ENCODE measurements at regions not wholly inside any gene's neighbourhood (a gene's known extent, or its start where the extent isn't known, plus 50 kb on each side); places are given as distances from the start of the nearest gene placed in this dataset.

DNA sequence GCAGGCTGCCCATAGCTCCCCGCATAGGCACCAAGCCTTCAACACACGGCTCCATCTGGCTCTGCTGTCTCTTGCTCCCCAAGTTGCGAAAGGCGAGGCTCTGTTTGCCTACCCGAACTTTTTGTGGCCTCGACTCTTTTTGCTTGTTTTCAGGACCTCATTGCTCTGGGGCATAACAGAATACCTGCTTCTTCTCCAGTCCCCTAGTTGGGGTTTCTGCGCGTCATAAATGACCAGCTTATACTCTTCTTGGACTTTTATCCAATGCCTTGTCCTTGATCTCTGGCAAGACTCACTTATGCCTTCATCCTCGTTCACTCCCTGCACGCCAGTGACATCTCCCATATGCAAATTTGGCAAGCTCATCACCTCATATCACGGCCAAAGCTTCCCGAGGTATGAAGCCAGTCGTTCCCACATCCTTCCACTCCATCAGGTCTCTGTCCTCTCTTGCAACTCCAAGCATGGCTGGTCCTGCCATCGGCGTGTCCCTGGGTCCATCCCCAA, 238.8 kb upstream of the ADAMTS16 start:
- DNase-seq (ENCODE audit: extremely low spot score) = no peak
- CTCF ChIA-PET = no interaction called here
- POLR2A ChIA-PET = no interaction called here
- TF ChIP-seq HDGF (IDR thresholded peaks at IDR 0.05; ENCODE audit: borderline replicate concordance) = no peak
- TF ChIP-seq NFRKB (IDR thresholded peaks at IDR 0.05) = no peak
- TF ChIP-seq LEF1 (IDR thresholded peaks at IDR 0.05; ENCODE audit: borderline replicate concordance) = no peak
- TF ChIP-seq SUZ12 (IDR thresholded peaks at IDR 0.05) = no peak
- TF ChIP-seq L3MBTL2 (conservative IDR thresholded peaks at IDR 0.05) = no peak

DNA sequence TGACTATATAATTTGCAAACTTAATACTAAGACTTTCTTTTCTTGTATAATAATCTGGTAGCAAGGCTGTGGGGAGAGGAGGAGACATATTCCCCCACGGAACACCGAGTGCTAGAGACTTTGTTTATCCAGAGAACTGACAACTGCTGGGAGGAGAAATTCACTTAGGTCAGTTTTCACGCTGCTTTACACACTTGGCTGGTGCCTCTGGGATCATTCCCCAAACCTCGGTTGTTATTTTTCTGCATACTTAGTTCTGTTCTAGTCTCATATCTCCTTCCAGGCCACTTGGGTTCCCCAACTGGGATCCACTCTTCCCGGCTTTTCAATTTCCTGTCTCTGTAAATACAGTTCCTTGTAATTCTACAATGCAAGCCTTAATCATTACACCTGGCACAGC, 238.2 kb upstream of the ADAMTS16 start:
- ChIA-PET POLR2A (no interaction called here), CTCF (no interaction called here)
- TF ChIP-seq CTBP1 (IDR thresholded peaks at IDR 0.05; ENCODE audit: borderline replicate concordance) (no peak), PKNOX1 (IDR thresholded peaks at IDR 0.05) (no peak), FOXM1 (IDR thresholded peaks at IDR 0.05; ENCODE audit: borderline replicate concordance) (no peak), SP1 (IDR thresholded peaks at IDR 0.05) (no peak), L3MBTL2 (conservative IDR thresholded peaks at IDR 0.05) (no peak), FOXA1 (IDR thresholded peaks at IDR 0.05) (no peak), HDGF (IDR thresholded peaks at IDR 0.05; ENCODE audit: borderline replicate concordance) (no peak), LEF1 (IDR thresholded peaks at IDR 0.05; ENCODE audit: borderline replicate concordance) (no peak), ARNT (IDR thresholded peaks at IDR 0.05) (no peak), ZNF384 (IDR thresholded peaks at IDR 0.05) (no peak), TARDBP (IDR thresholded peaks at IDR 0.05) (no peak), FOXK2 (IDR thresholded peaks at IDR 0.05) (no peak), ELF4 (IDR thresholded peaks at IDR 0.05) (no peak), BHLHE40 (IDR thresholded peaks at IDR 0.05; ENCODE audit: borderline replicate concordance) (no peak), NFRKB (IDR thresholded peaks at IDR 0.05) (no peak)
- DNase-seq (ENCODE audit: extremely low spot score) = no peak

GRCh38 chr5:4905674-4906520, 234.2 kb upstream of the ADAMTS16 start:
- ChIA-PET POLR2A (no interaction called here), CTCF (interaction anchor here (0.7 kb wide), 1 partner anchor 8 kb away, joined by 4 read pairs; no protein-coding TSS in a partner anchor)

DNA sequence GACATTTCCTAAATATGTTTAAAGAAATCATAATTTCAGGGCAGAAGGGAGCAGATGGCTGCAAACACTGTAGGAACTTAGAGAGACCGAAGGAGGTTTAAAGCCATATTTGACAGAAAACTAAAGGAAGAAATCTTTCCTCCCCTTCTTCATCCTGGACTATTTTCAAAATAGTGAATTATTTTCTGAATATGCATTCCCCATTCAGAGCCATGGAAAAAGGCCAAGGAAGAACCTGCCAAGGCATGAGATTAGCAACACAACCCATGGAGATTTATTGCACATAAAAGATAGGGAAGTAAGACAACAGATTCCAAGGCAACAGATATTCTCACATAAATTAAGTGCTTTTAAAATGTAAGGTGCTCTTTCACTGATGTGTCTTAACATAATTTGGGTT, 233.3 kb upstream of the ADAMTS16 start:
- TF ChIP-seq ZNF384 (IDR thresholded peaks at IDR 0.05) = no peak
- TF ChIP-seq LEF1 (IDR thresholded peaks at IDR 0.05; ENCODE audit: borderline replicate concordance) = no peak
- no peak for TF ChIP-seq L3MBTL2 (conservative IDR thresholded peaks at IDR 0.05)
- TF ChIP-seq FOXM1 (IDR thresholded peaks at IDR 0.05; ENCODE audit: borderline replicate concordance) = no peak
- no peak for TF ChIP-seq ELF4 (IDR thresholded peaks at IDR 0.05)
- TF ChIP-seq FOXA1 (IDR thresholded peaks at IDR 0.05) = no peak
- TF ChIP-seq ARNT (IDR thresholded peaks at IDR 0.05) = no peak
- TF ChIP-seq PKNOX1 (IDR thresholded peaks at IDR 0.05) = no peak
- no peak for TF ChIP-seq TARDBP (IDR thresholded peaks at IDR 0.05)
- TF ChIP-seq SUZ12 (IDR thresholded peaks at IDR 0.05) = no peak
- TF ChIP-seq FOXK2 (IDR thresholded peaks at IDR 0.05) = no peak
- TF ChIP-seq NFRKB (IDR thresholded peaks at IDR 0.05) = no peak
- no peak for TF ChIP-seq SP1 (IDR thresholded peaks at IDR 0.05)
- TF ChIP-seq HDGF (IDR thresholded peaks at IDR 0.05; ENCODE audit: borderline replicate concordance) = no peak
- no peak for TF ChIP-seq CTBP1 (IDR thresholded peaks at IDR 0.05; ENCODE audit: borderline replicate concordance)
- no peak for TF ChIP-seq BHLHE40 (IDR thresholded peaks at IDR 0.05; ENCODE audit: borderline replicate concordance)
- DNase-seq (ENCODE audit: extremely low spot score) = no peak
- POLR2A ChIA-PET = no interaction called here
- CTCF ChIA-PET = interaction anchor here (0.7 kb wide), 1 partner anchor 9 kb away, joined by 4 read pairs; no protein-coding TSS in a partner anchor

More at GRCh38 chr5:4905674-4906520, 234.2 kb upstream of the ADAMTS16 start:
- DNase-seq (ENCODE audit: extremely low spot score) = no peak
- TF ChIP-seq ZNF384 (IDR thresholded peaks at IDR 0.05) (no peak), SUZ12 (IDR thresholded peaks at IDR 0.05) (no peak), TARDBP (IDR thresholded peaks at IDR 0.05) (no peak), FOXM1 (IDR thresholded peaks at IDR 0.05; ENCODE audit: borderline replicate concordance) (no peak), ARNT (IDR thresholded peaks at IDR 0.05) (no peak), CTBP1 (IDR thresholded peaks at IDR 0.05; ENCODE audit: borderline replicate concordance) (no peak), FOXA1 (IDR thresholded peaks at IDR 0.05) (no peak), BHLHE40 (IDR thresholded peaks at IDR 0.05; ENCODE audit: borderline replicate concordance) (no peak), NFRKB (IDR thresholded peaks at IDR 0.05) (no peak), L3MBTL2 (conservative IDR thresholded peaks at IDR 0.05) (no peak), HDGF (IDR thresholded peaks at IDR 0.05; ENCODE audit: borderline replicate concordance) (no peak), PKNOX1 (IDR thresholded peaks at IDR 0.05) (no peak), FOXK2 (IDR thresholded peaks at IDR 0.05) (no peak), LEF1 (IDR thresholded peaks at IDR 0.05; ENCODE audit: borderline replicate concordance) (no peak)

DNA sequence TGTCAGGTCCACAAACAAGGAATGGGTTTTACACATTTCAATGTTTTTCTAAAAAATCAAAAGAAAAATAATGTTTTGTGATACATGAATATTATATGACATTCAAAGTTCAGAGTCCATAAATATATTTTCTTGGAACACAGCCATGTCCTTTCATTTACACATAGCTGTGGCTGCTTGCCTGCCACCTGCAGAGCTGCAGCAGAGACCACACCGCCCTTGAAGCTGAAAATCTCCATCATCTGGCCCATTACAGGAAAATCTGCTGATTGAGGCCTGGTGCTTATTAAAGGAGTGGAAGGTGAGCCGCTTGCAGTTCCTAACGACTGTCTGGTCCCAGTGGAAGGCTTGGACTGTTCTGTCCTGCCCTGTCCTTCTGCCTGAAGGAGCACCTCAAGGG, 232.6 kb upstream of the ADAMTS16 start:
- ChIA-PET CTCF (no interaction called here), POLR2A (no interaction called here)

More for the DNA sequence above, 232.6 kb upstream of the ADAMTS16 start:
- DNase-seq (ENCODE audit: extremely low spot score) = no peak
- TF ChIP-seq HDGF (IDR thresholded peaks at IDR 0.05; ENCODE audit: borderline replicate concordance) = no peak
- no peak for TF ChIP-seq TARDBP (IDR thresholded peaks at IDR 0.05)
- no peak for TF ChIP-seq PKNOX1 (IDR thresholded peaks at IDR 0.05)
- no peak for TF ChIP-seq SUZ12 (IDR thresholded peaks at IDR 0.05)
- no peak for TF ChIP-seq FOXA1 (IDR thresholded peaks at IDR 0.05)
- TF ChIP-seq NFRKB (IDR thresholded peaks at IDR 0.05) = no peak
- TF ChIP-seq BHLHE40 (IDR thresholded peaks at IDR 0.05; ENCODE audit: borderline replicate concordance) = no peak

Data from HEK293T (cell line).